Midbrain (tissue), 1 donor: ENCODE measurements at regions not wholly inside any gene's neighbourhood (a gene's known extent, or its start where the extent isn't known, plus 50 kb on each side); places are given as distances from the start of the nearest gene placed in this dataset.

Experiments
- DNase-seq: peaks from one replicate; lab custom pipeline; 2025; lab: John Stamatoyannopoulos, UW

- DNase-seq: no peak
Measured at GRCh38 chr2:12417786-12418185, 298.9 kb upstream of the TRIB2 start.

GRCh38 chr2:12419803-12420202 lies 296.9 kb upstream of the TRIB2 start:
- DNase-seq: no peak

- no peak for DNase-seq
Measured at GRCh38 chr2:12421046-12421445, 295.7 kb upstream of the TRIB2 start.

- no peak for DNase-seq
Measured at GRCh38 chr2:12424219-12424618, 292.5 kb upstream of the TRIB2 start.

- peak; percentile 12 for DNase-seq
Measured at GRCh38 chr2:12424809-12425208, 291.9 kb upstream of the TRIB2 start.

- no peak for DNase-seq
Measured at GRCh38 chr2:12428324-12428723, 288.4 kb upstream of the TRIB2 start.

GRCh38 chr2:12428786-12429185 lies 287.9 kb upstream of the TRIB2 start:
- DNase-seq: no peak

- DNase-seq: no peak
Measured at GRCh38 chr2:12429779-12430406, 286.8 kb upstream of the TRIB2 start.

- no peak for DNase-seq
Measured at GRCh38 chr2:12430407-12431133, 286.2 kb upstream of the TRIB2 start.

GRCh38 chr2:12432985-12433625 lies 283.6 kb upstream of the TRIB2 start:
- DNase-seq: no peak

- DNase-seq: no peak
Measured at GRCh38 chr2:12433626-12433990, 283.1 kb upstream of the TRIB2 start.

- no peak for DNase-seq
Measured at GRCh38 chr2:12434630-12435098, 282.1 kb upstream of the TRIB2 start.

- no peak for DNase-seq
Measured at GRCh38 chr2:12435430-12436222, 281.1 kb upstream of the TRIB2 start.

GRCh38 chr2:12436483-12436882 lies 280.3 kb upstream of the TRIB2 start:
- no peak for DNase-seq

- no peak for DNase-seq
Measured at GRCh38 chr2:12436935-12437561, 279.7 kb upstream of the TRIB2 start.

GRCh38 chr2:12440731-12441130 lies 276.0 kb upstream of the TRIB2 start:
- no peak for DNase-seq

- DNase-seq: no peak
Measured at GRCh38 chr2:12441750-12442475, 274.8 kb upstream of the TRIB2 start.

GRCh38 chr2:12442476-12442847 lies 274.3 kb upstream of the TRIB2 start:
- DNase-seq: no peak

- no peak for DNase-seq
Measured at GRCh38 chr2:12448846-12449505, 267.8 kb upstream of the TRIB2 start.

GRCh38 chr2:12451726-12452125 lies 265.0 kb upstream of the TRIB2 start:
- no peak for DNase-seq

- no peak for DNase-seq
Measured at GRCh38 chr2:12452185-12452584, 264.6 kb upstream of the TRIB2 start.
